VCaP (cell line): ENCODE measurements at regions not wholly inside any gene's neighbourhood (a gene's known extent, or its start where the extent isn't known, plus 50 kb on each side); places are given as distances from the start of the nearest gene placed in this dataset.

Experiments
- H3K27ac ChIP-seq: fragments of 450-650 bp; 2 replicates; pipeline ENCODE4 v1.5.1; 2017
- CTCF ChIP-seq: fragments of 450-650 bp; conservative IDR thresholded peaks from 2 replicates; pipeline ENCODE4 v1.5.1; 2017; ENCODE audit warnings: mild to moderate bottlenecking, moderate library complexity

- no peak overlapping the region for H3K27ac ChIP-seq
- TF ChIP-seq CTCF, result no peak
These were observed 180.4 kb upstream of the FOXQ1 start for GRCh38 chr6:1131285-1132079.

GRCh38 chr6:1130709-1131108 lies 181.2 kb upstream of the FOXQ1 start:
- no peak overlapping the region for H3K27ac ChIP-seq
- TF ChIP-seq CTCF, result no peak

GRCh38 chr6:1129131-1129530 lies 182.8 kb upstream of the FOXQ1 start:
- H3K27ac ChIP-seq, result no peak overlapping the region
- no peak for TF ChIP-seq CTCF

GRCh38 chr6:1127597-1128288 lies 184.2 kb upstream of the FOXQ1 start:
- no peak for TF ChIP-seq CTCF
- no peak overlapping the region for H3K27ac ChIP-seq

- H3K27ac ChIP-seq, result no peak overlapping the region
- no peak for TF ChIP-seq CTCF
These were observed 184.8 kb upstream of the FOXQ1 start for GRCh38 chr6:1127129-1127528.

GRCh38 chr6:1126036-1126435 lies 185.9 kb upstream of the FOXQ1 start:
- H3K27ac ChIP-seq, result no peak overlapping the region
- TF ChIP-seq CTCF, result no peak

- no peak overlapping the region for H3K27ac ChIP-seq
- TF ChIP-seq CTCF, result no peak
These were observed 186.6 kb upstream of the FOXQ1 start for GRCh38 chr6:1125297-1125696.
